Glomerular endothelial cell (primary cell): ENCODE measurements at regions not wholly inside any gene's neighbourhood (a gene's known extent, or its start where the extent isn't known, plus 50 kb on each side); places are given as distances from the start of the nearest gene placed in this dataset.
A peak's percentile ranks its signal among the peaks of the same experiment; 100 is the strongest.

Experiments
- DNase-seq: peaks from one replicate; pipeline ENCODE4 v3.0.0-alpha.2; 2011; ENCODE audit warnings: low read depth, low spot score; ENCODE audit errors: extremely low read depth

- no peak for DNase-seq
Measured at GRCh38 chrX:68897118-68897945, 68.5 kb downstream of the EFNB1 start.

GRCh38 chrX:68896581-68896980 lies 67.8 kb downstream of the EFNB1 start:
- DNase-seq, result no peak

- DNase-seq, result no peak
Measured at GRCh38 chrX:68895778-68896177, 67.0 kb downstream of the EFNB1 start.

GRCh38 chrX:68895341-68895755 lies 66.5 kb downstream of the EFNB1 start:
- DNase-seq, result peak; percentile 10

GRCh38 chrX:68894513-68895340 lies 65.9 kb downstream of the EFNB1 start:
- peak; percentile 47 for DNase-seq

GRCh38 chrX:68894142-68894512 lies 65.3 kb downstream of the EFNB1 start:
- DNase-seq, result no peak

- no peak for DNase-seq
Measured at GRCh38 chrX:68892651-68893050, 63.8 kb downstream of the EFNB1 start.

GRCh38 chrX:68892134-68892533 lies 63.3 kb downstream of the EFNB1 start:
- no peak for DNase-seq
